Gastrocnemius medialis (tissue), 4 donors: ENCODE measurements at regions not wholly inside any gene's neighbourhood (a gene's known extent, or its start where the extent isn't known, plus 50 kb on each side); places are given as distances from the start of the nearest gene placed in this dataset.

Experiments used
- ATAC-seq, 2 donors: fragments of 150-250 bp; one replicate each; pipeline ENCODE4 v1.9.1; 2016
- DNase-seq, 2 donors: peaks; one replicate each; pipeline ENCODE4 v3.0.0-alpha.2; 2019
- H3K27ac ChIP-seq, 4 donors: fragments of 200-600 bp; sonication (generic); 1 replicate in 1 of 4; 2 replicates in 3 of 4; pipeline ENCODE4 v1.5.1; 2016 to 2018; ENCODE audit warnings: mild to moderate bottlenecking in 2 of 4, moderate library complexity in 1 of 4
- H3K27me3 ChIP-seq, 3 donors: fragments of 200-600 bp; sonication (generic) in 2 of 3; 1 replicate in 1 of 3; 2 replicates in 2 of 3; pipeline versions ENCODE4 v1.5.1 to v1.6.0; 2016 to 2019; ENCODE audit warnings: mild to moderate bottlenecking in 1 of 3, moderate library complexity in 1 of 3
- H3K36me3 ChIP-seq, 2 donors: fragments of 200-600 bp; sonication (generic) in 1 of 2; one replicate each; pipeline ENCODE4 v1.5.1; 2017 to 2018
- H3K4me1 ChIP-seq, 2 donors: fragments of 200-600 bp; sonication (generic) in 1 of 2; one replicate each; pipeline ENCODE4 v1.5.1; 2016 to 2017; ENCODE audit warnings: mild to moderate bottlenecking in 2 of 2
- H3K4me3 ChIP-seq, 4 donors: fragments of 200-600 bp; sonication (generic) in 3 of 4; 1 replicate in 1 of 4; 2 replicates in 3 of 4; pipeline ENCODE4 v1.5.1; 2016 to 2019; ENCODE audit warnings: mild to moderate bottlenecking in 2 of 4
- H3K9me3 ChIP-seq, 3 donors: fragments of 200-600 bp; sonication (generic) in 2 of 3; 1 replicate in 1 of 3; 2 replicates in 2 of 3; pipeline ENCODE4 v1.5.1; 2016 to 2019
- POLR2A ChIP-seq, 2 donors: fragments of 450-650 bp; IDR thresholded peaks; one replicate each; pipeline ENCODE4 v1.6.1; 2017; ENCODE audit warnings: antibody characterized with exemption in 2 of 2, mild to moderate bottlenecking in 2 of 2, moderate library complexity in 2 of 2
- in situ Hi-C, 4 donors: fragments of 200-750 bp; cut with MboI; loops; one replicate each; pipeline versions ENCODE4 v1.15.0 to v1.8.0; 2017; ENCODE audit warnings: low sequenced_read_pairs in 4 of 4
- intact Hi-C: fragments of 100-400 bp; cut with DNase I; formaldehyde crosslinking; loops from one replicate; pipeline ENCODE4 v1.15.1; 2023; ENCODE audit warnings: low total_unique reads
- TF ChIP-seq, protein P1 (sequence below), 5 experiments: fragments of 450-650 bp in 3 of 5; fragments of 200-600 bp in 2 of 5; sonication (generic) in 2 of 5; IDR thresholded peaks in 4 of 5; conservative IDR thresholded peaks in 1 of 5; 1 replicate in 4 of 5; 2 replicates in 1 of 5; pipeline ENCODE4 v1.5.1; 2016 to 2019; ENCODE audit warnings: antibody characterized with exemption in 5 of 5, mild to moderate bottlenecking in 3 of 5, moderate library complexity in 3 of 5

DNA sequence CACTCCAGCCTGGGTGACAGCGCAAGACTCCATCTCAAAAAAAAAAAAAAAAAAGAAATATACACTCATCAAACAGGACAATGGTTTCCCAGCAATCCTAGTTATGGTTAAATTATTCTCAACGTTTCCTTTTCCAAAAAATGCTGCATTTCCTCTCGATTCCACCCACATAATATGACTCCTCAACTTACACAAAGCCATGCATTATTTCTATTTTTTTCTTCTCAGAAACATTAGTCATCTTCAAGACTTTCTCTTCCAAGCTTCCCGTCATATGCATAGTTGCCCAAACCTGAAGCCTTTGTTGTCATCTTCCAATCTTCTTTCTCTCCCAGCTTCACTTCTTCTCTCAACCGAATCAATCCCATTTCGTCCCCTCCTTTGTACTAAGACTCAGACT, 61.4 kb upstream of the RANBP6 start:
- TF ChIP-seq, protein P1, sequence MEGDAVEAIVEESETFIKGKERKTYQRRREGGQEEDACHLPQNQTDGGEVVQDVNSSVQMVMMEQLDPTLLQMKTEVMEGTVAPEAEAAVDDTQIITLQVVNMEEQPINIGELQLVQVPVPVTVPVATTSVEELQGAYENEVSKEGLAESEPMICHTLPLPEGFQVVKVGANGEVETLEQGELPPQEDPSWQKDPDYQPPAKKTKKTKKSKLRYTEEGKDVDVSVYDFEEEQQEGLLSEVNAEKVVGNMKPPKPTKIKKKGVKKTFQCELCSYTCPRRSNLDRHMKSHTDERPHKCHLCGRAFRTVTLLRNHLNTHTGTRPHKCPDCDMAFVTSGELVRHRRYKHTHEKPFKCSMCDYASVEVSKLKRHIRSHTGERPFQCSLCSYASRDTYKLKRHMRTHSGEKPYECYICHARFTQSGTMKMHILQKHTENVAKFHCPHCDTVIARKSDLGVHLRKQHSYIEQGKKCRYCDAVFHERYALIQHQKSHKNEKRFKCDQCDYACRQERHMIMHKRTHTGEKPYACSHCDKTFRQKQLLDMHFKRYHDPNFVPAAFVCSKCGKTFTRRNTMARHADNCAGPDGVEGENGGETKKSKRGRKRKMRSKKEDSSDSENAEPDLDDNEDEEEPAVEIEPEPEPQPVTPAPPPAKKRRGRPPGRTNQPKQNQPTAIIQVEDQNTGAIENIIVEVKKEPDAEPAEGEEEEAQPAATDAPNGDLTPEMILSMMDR (IDR thresholded peaks at IDR 0.05 in 4 of 5, conservative IDR thresholded peaks at IDR 0.05 in 1 of 5): no peak
- no peak for TF ChIP-seq POLR2A (IDR thresholded peaks at IDR 0.05)
- no peak overlapping the region for H3K27ac ChIP-seq
- ATAC-seq (no peak), DNase-seq (no peak)
- intact Hi-C loops: no loop called here
- no peaks in the 10 kb centered on the region for H3K9me3 ChIP-seq
- H3K27me3 ChIP-seq: no peaks in the 10 kb centered on the region
- no peaks in the 10 kb centered on the region for H3K36me3 ChIP-seq
- H3K4me1 ChIP-seq: peaks cover 0 to 6% of the 10 kb centered on the region in 2 donors
- H3K4me3 ChIP-seq: no peak overlapping the region
- in situ Hi-C loops: no loop called here

DNA sequence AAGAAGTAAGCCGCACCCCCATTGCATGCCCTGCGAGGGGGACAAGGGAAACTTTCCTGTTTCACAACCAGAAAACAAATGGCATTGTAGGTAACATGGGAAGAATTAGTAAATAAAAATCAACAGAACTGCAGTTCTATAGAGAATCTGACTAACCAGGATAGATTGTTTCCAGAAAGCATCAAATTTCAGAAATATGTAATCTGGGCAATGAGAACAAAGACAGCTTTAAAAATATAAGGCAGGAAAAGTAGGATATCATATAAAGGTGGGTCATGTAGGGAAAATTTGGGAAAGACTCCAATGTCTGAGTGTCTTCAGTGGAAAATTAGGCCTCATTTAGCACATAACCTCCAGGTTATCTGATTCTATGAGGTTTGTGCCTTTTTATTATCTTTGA, 58.3 kb upstream of the RANBP6 start:
- in situ Hi-C loops: loop anchor here in 1 of 4 donors (25.0 kb wide), 2 partner anchors 111 to 239 kb away; no protein-coding TSS in a partner anchor
- no peak for DNase-seq
- H3K27me3 ChIP-seq: no peaks in the 10 kb centered on the region
- no peaks in the 10 kb centered on the region for H3K4me1 ChIP-seq
- H3K4me3 ChIP-seq: no peak overlapping the region
- H3K36me3 ChIP-seq: no peaks in the 10 kb centered on the region
- H3K9me3 ChIP-seq: no peaks in the 10 kb centered on the region
- no peak for ATAC-seq
- intact Hi-C loops: no loop called here
- no peak overlapping the region for H3K27ac ChIP-seq
- no peak for TF ChIP-seq POLR2A (IDR thresholded peaks at IDR 0.05)
- TF ChIP-seq, protein P1 (IDR thresholded peaks at IDR 0.05 in 4 of 5, conservative IDR thresholded peaks at IDR 0.05 in 1 of 5): no peak

- no peaks in the 10 kb centered on the region for H3K27me3 ChIP-seq
- TF ChIP-seq, protein P1 (IDR thresholded peaks at IDR 0.05 in 4 of 5, conservative IDR thresholded peaks at IDR 0.05 in 1 of 5): no peak
- ATAC-seq: no peak
- no peaks in the 10 kb centered on the region for H3K36me3 ChIP-seq
- in situ Hi-C loops: loop anchor here in 1 of 4 donors (25.0 kb wide), 2 partner anchors 111 to 239 kb away; no protein-coding TSS in a partner anchor
- H3K27ac ChIP-seq: no peak overlapping the region
- no peak overlapping the region for H3K4me3 ChIP-seq
- H3K4me1 ChIP-seq: no peaks in the 10 kb centered on the region
- no peak for DNase-seq
- H3K9me3 ChIP-seq: no peaks in the 10 kb centered on the region
- intact Hi-C loops: no loop called here
Observed at GRCh38 chr9:6072865-6073264, 57.4 kb upstream of the RANBP6 start.

DNA sequence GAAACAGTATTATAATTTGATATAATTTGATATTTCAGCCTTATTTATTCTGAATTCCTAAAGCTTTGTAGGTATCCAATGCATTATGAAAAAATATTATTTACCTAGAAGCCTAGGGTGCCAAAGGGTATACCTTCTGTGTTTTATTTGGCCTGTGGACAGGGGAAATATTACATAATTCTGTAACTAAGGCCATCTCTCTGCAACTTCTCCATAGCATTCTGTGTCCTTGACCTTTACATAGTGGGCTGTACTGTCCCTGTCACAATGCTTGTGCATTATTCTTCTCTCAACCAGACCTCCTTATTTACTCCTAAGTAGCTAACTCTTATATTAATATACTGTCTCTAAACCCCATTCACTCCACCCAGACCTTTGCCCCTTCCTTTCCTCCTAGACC, 57.0 kb upstream of the RANBP6 start:
- in situ Hi-C loops: loop anchor here in 1 of 4 donors (25.0 kb wide), 2 partner anchors 110 to 240 kb away; no protein-coding TSS in a partner anchor
- H3K27me3 ChIP-seq: no peaks in the 10 kb centered on the region
- no peaks in the 10 kb centered on the region for H3K9me3 ChIP-seq
- no peak overlapping the region for H3K27ac ChIP-seq
- DNase-seq (no peak), ATAC-seq (no peak)
- H3K4me1 ChIP-seq: no peaks in the 10 kb centered on the region
- H3K36me3 ChIP-seq: no peaks in the 10 kb centered on the region
- intact Hi-C loops: no loop called here
- H3K4me3 ChIP-seq: no peak overlapping the region
- TF ChIP-seq, protein P1 (IDR thresholded peaks at IDR 0.05 in 4 of 5, conservative IDR thresholded peaks at IDR 0.05 in 1 of 5): no peak
- no peak for TF ChIP-seq POLR2A (IDR thresholded peaks at IDR 0.05)

GRCh38 chr9:6068983-6069382, 53.6 kb upstream of the RANBP6 start:
- no peak overlapping the region for H3K27ac ChIP-seq
- no peak overlapping the region for H3K4me3 ChIP-seq
- in situ Hi-C loops: loop anchor here in 1 of 4 donors (25.0 kb wide), 2 partner anchors 107 to 243 kb away; no protein-coding TSS in a partner anchor

More at GRCh38 chr9:6068983-6069382, 53.6 kb upstream of the RANBP6 start:
- TF ChIP-seq, protein P1 (IDR thresholded peaks at IDR 0.05 in 4 of 5, conservative IDR thresholded peaks at IDR 0.05 in 1 of 5): no peak
- no peak for TF ChIP-seq POLR2A (IDR thresholded peaks at IDR 0.05)
- ATAC-seq (no peak), DNase-seq (no peak)
- Histone ChIP-seq H3K4me1 (no peaks in the 10 kb centered on the region), H3K27me3 (no peaks in the 10 kb centered on the region), H3K36me3 (no peaks in the 10 kb centered on the region), H3K9me3 (no peaks in the 10 kb centered on the region)
- intact Hi-C loops: no loop called here
